ENCODE measurements at regions not wholly inside any gene's neighbourhood (a gene's known extent, or its start where the extent isn't known, plus 50 kb on each side); places are given as distances from the start of the nearest gene placed in this dataset.

DNA sequence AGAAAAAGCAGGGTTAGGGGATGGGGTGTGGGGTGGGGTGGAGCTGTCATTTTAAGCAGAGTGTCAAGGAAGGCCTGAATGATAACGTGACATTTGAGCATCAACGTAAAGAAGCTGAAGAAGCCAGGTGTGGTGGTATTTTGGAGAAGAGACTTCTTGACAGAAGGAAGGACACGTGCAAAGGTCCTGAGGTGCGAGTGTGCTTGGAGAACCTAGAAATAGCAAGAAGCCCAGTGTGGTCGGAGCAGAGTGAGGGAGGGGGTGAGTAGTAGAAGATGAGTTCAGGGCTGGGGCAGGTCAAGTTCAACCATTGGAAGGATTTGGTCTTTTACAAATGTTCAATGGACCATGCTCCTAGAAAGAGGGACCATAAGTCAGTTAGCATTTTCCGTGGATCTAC, 140.2 kb upstream of the ZBTB40 start:
- H3K4me3 ChIP-seq (ENCODE audit: low read depth, low read length) = no peak overlapping the region
- peaks cover 3% of the 10 kb centered on the region; the same call in 1 of the 2 replicates for H3K27me3 ChIP-seq (ENCODE audit: control insufficient read depth, insufficient read depth, low read length)
- H3K9ac ChIP-seq (ENCODE audit: low read depth, low read length) = no peak overlapping the region
- no peaks in the 10 kb centered on the region for H3K4me1 ChIP-seq (ENCODE audit: control insufficient read depth, insufficient read depth, low read length)
- H3K36me3 ChIP-seq (ENCODE audit: control insufficient read depth, insufficient read depth, low read length) = no peaks in the 10 kb centered on the region
- no peak overlapping the region for H3K27ac ChIP-seq (ENCODE audit: low read depth, low read length)
- no peaks in the 10 kb centered on the region for H3K9me3 ChIP-seq (ENCODE audit: control insufficient read depth, insufficient read depth, low read length)

DNA sequence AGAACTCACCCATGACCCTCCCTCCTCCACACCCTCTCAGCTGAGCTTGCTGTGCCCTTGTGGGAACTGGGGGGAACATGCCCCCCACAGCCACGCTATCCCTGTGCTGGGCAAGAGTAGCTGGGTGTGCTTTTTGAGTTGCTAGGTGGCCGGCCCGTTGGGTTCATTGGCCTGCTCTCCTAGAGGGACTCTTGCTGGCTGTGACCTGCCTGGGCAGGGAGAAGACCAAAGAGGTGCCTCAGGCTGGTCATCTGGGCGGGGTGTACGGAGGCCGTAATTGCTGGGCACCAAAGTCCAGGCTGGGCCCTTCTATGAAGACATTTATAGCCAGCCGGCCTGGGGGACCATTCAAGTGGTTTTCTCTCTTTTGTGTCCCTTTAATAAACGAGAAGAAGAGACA, 138.3 kb upstream of the ZBTB40 start:
- Histone ChIP-seq H3K4me3 (ENCODE audit: low read depth, low read length) (no peak overlapping the region), H3K4me1 (ENCODE audit: control insufficient read depth, insufficient read depth, low read length) (peaks cover 5% of the 10 kb centered on the region), H3K9ac (ENCODE audit: low read depth, low read length) (no peak overlapping the region), H3K9me3 (ENCODE audit: control insufficient read depth, insufficient read depth, low read length) (no peaks in the 10 kb centered on the region), H3K36me3 (ENCODE audit: control insufficient read depth, insufficient read depth, low read length) (no peaks in the 10 kb centered on the region), H3K27me3 (ENCODE audit: control insufficient read depth, insufficient read depth, low read length) (no peaks in the 10 kb centered on the region), H3K27ac (ENCODE audit: low read depth, low read length) (no peak overlapping the region)

DNA sequence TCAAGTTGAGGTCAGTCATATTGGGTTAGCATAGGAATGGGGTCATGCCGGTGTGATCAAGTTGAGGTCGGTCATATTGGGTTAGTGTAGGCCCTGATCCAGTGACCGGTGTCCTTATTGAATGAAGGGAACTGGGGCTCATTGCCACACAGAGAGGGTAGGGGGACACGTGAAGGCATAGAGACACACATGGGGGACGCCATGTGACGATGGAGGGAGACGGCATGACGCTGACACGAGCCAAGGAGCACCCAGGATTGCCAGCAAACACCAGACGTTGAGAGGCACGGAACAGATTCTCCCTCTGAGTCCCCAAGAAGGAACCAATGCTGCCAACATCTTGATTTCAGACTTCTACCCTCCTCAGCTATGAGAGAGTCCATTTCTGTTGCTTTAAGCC, 136.9 kb upstream of the ZBTB40 start:
- Histone ChIP-seq H3K4me3 (ENCODE audit: low read depth, low read length) (no peak overlapping the region), H3K27me3 (ENCODE audit: control insufficient read depth, insufficient read depth, low read length) (peaks cover 5% of the 10 kb centered on the region), H3K27ac (ENCODE audit: low read depth, low read length) (no peak overlapping the region), H3K9ac (ENCODE audit: low read depth, low read length) (no peak overlapping the region), H3K4me1 (ENCODE audit: control insufficient read depth, insufficient read depth, low read length) (peaks cover 13% of the 10 kb centered on the region), H3K9me3 (ENCODE audit: control insufficient read depth, insufficient read depth, low read length) (no peaks in the 10 kb centered on the region), H3K36me3 (ENCODE audit: control insufficient read depth, insufficient read depth, low read length) (no peaks in the 10 kb centered on the region)

DNA sequence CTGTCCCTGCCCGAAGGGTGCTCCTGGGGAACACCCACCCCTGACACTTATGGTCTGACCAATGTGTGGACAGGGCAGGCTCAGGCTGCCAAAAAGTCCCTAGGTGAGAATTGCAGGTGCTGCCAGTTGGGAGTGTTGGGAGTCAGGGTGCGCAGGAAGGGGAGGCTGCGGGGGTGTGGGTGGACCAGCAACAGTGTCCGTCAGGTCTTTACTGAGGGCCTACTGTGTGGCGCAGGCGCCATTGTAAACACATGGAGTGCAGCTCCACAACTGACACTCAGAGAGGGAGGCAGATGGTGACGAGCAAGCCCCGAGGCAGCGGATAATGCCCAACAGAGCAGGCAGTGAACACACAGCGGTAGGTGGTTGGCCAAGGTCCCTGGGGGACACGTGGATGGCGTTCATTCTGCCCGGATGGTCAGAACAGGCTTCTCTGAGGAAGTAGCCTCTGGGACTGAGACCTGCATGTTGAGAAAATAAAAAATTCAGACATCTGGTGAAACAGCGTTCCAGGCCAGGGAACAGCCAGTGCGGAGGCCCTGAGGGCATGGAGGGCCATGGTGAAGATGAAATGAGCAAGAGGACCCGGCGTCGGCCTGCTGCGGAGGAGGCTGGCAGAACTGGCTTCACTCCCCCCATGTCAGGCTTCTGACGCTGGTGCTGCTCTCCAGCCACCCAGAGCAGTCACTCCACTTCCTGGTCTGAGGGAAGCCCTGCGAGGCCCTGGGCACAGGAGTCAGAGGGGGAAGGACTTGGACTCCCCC, 136.2 kb upstream of the ZBTB40 start:
- no peak overlapping the region for H3K9ac ChIP-seq (ENCODE audit: low read depth, low read length)
- no peak overlapping the region for H3K4me3 ChIP-seq (ENCODE audit: low read depth, low read length)
- no peak overlapping the region for H3K27ac ChIP-seq (ENCODE audit: low read depth, low read length)
- peaks cover 21% of the 10 kb centered on the region for H3K4me1 ChIP-seq (ENCODE audit: control insufficient read depth, insufficient read depth, low read length)
- peaks cover 5% of the 10 kb centered on the region for H3K27me3 ChIP-seq (ENCODE audit: control insufficient read depth, insufficient read depth, low read length)
- no peaks in the 10 kb centered on the region for H3K36me3 ChIP-seq (ENCODE audit: control insufficient read depth, insufficient read depth, low read length)
- no peaks in the 10 kb centered on the region for H3K9me3 ChIP-seq (ENCODE audit: control insufficient read depth, insufficient read depth, low read length)

DNA sequence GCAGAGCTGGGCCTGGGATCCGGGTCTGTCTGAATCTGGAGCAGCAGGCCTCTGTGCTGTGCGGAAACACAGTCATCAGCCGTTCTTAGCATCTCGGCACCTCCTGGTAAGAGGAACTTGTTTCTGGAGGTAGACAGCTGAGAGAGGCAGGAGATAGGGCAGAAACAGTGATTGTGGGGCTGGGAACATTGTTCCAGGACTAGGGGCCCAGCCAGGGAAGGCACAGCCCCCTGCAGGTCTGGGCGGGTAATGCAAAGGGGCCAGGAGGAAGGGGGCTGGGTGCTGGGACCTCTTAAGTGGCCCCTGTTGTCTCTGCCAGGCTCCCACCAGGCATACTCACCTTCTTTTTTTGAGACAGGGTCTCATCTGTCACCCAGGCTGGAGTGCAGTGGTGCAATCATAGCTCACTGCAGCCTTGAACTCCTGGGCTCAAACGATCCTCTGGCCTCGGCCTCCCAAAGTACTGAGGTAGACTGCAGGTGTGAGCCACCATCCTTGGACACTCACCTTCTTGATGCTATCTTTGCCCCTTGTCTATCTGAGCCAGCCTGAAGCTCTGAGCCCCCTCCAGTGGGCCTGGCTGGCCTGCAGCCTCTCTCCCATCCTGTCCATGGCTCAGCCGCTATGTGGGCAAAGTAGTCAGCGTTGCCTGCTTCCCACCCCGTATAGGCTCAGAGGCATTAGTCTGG, 134.3 kb upstream of the ZBTB40 start:
- Histone ChIP-seq H3K4me1 (ENCODE audit: control insufficient read depth, insufficient read depth, low read length) (peaks cover 39% of the 10 kb centered on the region), H3K36me3 (ENCODE audit: control insufficient read depth, insufficient read depth, low read length) (no peaks in the 10 kb centered on the region), H3K9ac (ENCODE audit: low read depth, low read length) (no peak overlapping the region), H3K27ac (ENCODE audit: low read depth, low read length) (no peak overlapping the region), H3K9me3 (ENCODE audit: control insufficient read depth, insufficient read depth, low read length) (no peaks in the 10 kb centered on the region), H3K4me3 (ENCODE audit: low read depth, low read length) (no peak overlapping the region), H3K27me3 (ENCODE audit: control insufficient read depth, insufficient read depth, low read length) (peaks cover 5% of the 10 kb centered on the region)

DNA sequence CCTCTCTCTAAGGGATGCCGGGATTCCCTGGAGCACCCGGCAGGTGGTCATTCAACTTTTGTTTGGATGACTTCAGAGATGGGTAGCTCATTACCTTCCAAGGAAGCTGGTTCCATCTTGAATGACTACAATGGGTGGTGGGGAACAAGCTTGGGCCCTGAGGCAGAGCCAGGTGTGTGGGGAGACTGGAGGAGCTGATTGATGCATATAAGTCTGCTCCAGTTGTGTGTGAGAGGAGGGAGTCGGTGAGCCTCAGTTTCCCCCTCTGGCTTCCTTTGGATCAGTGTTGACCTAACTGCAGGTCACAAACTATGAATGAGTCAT, 133.8 kb upstream of the ZBTB40 start:
- no peak overlapping the region for H3K27ac ChIP-seq (ENCODE audit: low read depth, low read length)
- H3K4me3 ChIP-seq (ENCODE audit: low read depth, low read length) = no peak overlapping the region
- no peaks in the 10 kb centered on the region for H3K36me3 ChIP-seq (ENCODE audit: control insufficient read depth, insufficient read depth, low read length)
- H3K27me3 ChIP-seq (ENCODE audit: control insufficient read depth, insufficient read depth, low read length) = peaks cover 5% of the 10 kb centered on the region
- peaks cover 40% of the 10 kb centered on the region for H3K4me1 ChIP-seq (ENCODE audit: control insufficient read depth, insufficient read depth, low read length)
- no peak overlapping the region for H3K9ac ChIP-seq (ENCODE audit: low read depth, low read length)
- H3K9me3 ChIP-seq (ENCODE audit: control insufficient read depth, insufficient read depth, low read length) = no peaks in the 10 kb centered on the region

DNA sequence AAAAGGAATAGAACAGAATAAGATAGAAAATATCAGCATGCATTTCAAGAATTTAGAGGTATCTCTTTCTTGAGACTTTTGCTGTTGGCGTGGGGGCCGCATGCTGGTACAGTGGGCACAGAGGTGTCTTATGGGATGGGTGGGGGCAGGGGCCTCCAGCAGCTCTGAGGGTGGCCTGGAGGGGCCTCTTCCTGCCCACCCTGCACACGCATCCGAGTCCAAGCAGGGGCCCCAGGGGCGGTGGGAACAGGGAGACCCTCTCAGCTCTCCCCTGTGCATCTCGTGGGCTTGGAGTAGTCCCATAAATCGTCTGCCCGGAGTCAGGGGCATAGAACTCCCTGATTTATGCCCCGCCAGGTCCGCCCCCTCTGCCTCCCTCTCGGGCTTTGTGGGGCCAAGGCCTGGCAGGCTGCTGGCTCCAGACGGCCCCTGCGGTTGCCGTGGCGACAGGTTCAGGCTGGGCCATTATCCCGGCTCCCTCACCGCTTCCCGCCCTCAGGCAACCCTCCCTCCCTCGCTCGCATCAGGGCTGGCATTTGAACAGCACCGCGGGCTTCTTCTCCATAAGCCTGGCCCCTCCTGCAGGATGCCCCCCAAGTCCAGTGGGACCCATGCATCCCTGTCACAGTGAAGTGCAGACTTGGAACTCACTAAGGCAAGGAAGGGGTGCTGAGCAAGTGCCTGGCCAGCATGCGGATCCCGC, 133.2 kb upstream of the ZBTB40 start:
- Histone ChIP-seq H3K4me1 (ENCODE audit: control insufficient read depth, insufficient read depth, low read length) (peaks cover 40% of the 10 kb centered on the region), H3K27me3 (ENCODE audit: control insufficient read depth, insufficient read depth, low read length) (peaks cover 5% of the 10 kb centered on the region), H3K4me3 (ENCODE audit: low read depth, low read length) (no peak overlapping the region), H3K27ac (ENCODE audit: low read depth, low read length) (no peak overlapping the region), H3K9ac (ENCODE audit: low read depth, low read length) (no peak overlapping the region), H3K9me3 (ENCODE audit: control insufficient read depth, insufficient read depth, low read length) (no peaks in the 10 kb centered on the region), H3K36me3 (ENCODE audit: control insufficient read depth, insufficient read depth, low read length) (no peaks in the 10 kb centered on the region)

DNA sequence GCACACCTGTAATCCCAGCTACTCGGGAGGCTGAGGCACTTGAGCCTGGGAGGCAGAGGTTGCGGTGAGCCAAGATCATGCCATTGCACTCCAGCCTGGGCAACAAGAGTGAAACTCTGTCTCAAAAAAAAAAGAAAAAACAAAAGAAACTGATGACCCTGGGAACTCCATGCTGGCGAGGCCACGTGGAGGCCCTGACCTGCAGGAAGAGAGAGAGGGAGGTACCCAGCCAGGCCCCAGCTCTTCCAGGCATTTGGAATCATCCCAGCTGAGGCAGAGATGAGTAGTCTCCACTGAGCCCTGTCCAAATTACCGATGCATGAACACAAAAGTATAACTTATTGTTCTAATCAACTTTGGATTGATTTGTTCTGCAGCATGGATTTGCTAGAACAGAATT, 132.0 kb upstream of the ZBTB40 start:
- Histone ChIP-seq H3K4me1 (ENCODE audit: control insufficient read depth, insufficient read depth, low read length) (peaks cover 40% of the 10 kb centered on the region), H3K27me3 (ENCODE audit: control insufficient read depth, insufficient read depth, low read length) (peaks cover 5% of the 10 kb centered on the region), H3K9me3 (ENCODE audit: control insufficient read depth, insufficient read depth, low read length) (no peaks in the 10 kb centered on the region), H3K4me3 (ENCODE audit: low read depth, low read length) (no peak overlapping the region), H3K27ac (ENCODE audit: low read depth, low read length) (peak overlapping the region; percentile 69), H3K36me3 (ENCODE audit: control insufficient read depth, insufficient read depth, low read length) (no peaks in the 10 kb centered on the region), H3K9ac (ENCODE audit: low read depth, low read length) (no peak overlapping the region)

DNA sequence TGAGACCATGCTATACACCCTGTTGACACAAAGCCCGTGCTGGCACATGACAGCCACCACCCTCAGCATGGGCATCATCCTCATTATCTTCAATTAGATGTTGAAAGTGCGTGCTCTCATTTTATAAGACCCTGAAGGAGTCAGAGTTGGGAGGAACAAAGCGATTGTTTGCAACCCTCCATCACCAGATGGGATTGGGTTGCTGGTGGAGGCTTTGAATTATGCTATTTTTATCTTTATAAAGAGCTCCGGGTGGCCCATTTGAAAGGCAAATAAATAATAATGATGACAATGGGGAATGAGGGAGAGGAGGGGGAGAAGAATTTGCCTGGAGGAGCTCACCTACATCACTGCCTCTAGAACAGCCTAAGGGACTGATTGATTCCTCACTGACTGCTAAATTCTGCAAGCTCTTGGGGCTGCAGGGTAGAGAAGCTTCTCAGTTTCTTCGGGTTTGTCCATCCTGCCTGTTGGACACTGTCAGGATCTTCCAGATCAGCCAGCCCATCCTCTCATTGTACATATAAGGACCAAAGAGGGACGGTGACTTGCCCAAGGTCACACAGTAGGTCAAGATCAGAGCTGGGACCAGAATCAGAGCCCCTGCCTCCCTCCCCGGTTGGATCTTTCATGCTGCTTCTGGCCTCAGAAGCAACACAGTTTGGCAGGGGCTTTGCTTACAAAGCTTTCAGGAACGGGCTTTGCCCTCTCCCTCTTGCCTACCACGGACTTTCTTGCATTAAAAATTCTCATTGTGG, 130.9 kb upstream of the ZBTB40 start:
- Histone ChIP-seq H3K4me3 (ENCODE audit: low read depth, low read length) (no peak overlapping the region; the same call in 1 of the 2 replicates), H3K27ac (ENCODE audit: low read depth, low read length) (peak overlapping the region; percentile 69), H3K4me1 (ENCODE audit: control insufficient read depth, insufficient read depth, low read length) (peaks cover 40% of the 10 kb centered on the region), H3K9me3 (ENCODE audit: control insufficient read depth, insufficient read depth, low read length) (no peaks in the 10 kb centered on the region), H3K9ac (ENCODE audit: low read depth, low read length) (no peak overlapping the region), H3K36me3 (ENCODE audit: control insufficient read depth, insufficient read depth, low read length) (no peaks in the 10 kb centered on the region), H3K27me3 (ENCODE audit: control insufficient read depth, insufficient read depth, low read length) (peaks cover 5% of the 10 kb centered on the region)

DNA sequence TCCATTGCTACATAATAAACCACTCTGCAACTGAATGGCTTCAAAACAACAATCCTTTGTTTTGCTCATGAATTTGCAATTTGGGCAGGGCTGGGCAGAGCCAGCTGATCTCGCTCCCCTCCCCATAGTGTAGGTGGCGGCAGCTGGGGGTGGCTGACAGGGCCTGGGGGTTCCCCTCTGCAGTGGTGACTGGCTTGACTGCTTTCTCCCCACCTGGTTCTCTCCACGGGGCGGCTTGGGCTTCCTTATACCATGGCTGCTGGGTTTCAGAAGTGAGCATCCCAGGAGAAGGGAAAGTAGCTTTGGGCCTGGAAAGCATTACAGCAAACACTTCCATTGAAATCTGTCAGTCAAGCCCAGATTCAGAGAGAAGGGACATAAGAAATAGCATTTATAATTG, 129.7 kb upstream of the ZBTB40 start:
- Histone ChIP-seq H3K4me3 (ENCODE audit: low read depth, low read length) (no peak overlapping the region), H3K27me3 (ENCODE audit: control insufficient read depth, insufficient read depth, low read length) (peaks cover 5% of the 10 kb centered on the region), H3K9ac (ENCODE audit: low read depth, low read length) (no peak overlapping the region), H3K4me1 (ENCODE audit: control insufficient read depth, insufficient read depth, low read length) (peaks cover 39% of the 10 kb centered on the region), H3K9me3 (ENCODE audit: control insufficient read depth, insufficient read depth, low read length) (no peaks in the 10 kb centered on the region), H3K27ac (ENCODE audit: low read depth, low read length) (no peak overlapping the region), H3K36me3 (ENCODE audit: control insufficient read depth, insufficient read depth, low read length) (no peaks in the 10 kb centered on the region)

All from HUES48 (cell line).